Adrenal gland (tissue), 5 donors: ENCODE measurements at regions not wholly inside any gene's neighbourhood (a gene's known extent, or its start where the extent isn't known, plus 50 kb on each side); places are given as distances from the start of the nearest gene placed in this dataset.

Source experiments
- CTCF ChIP-seq, 6 experiments: fragments of 450-650 bp in 4 of 6; fragments of 200-600 bp in 2 of 6; sonication (generic) in 1 of 6; IDR thresholded peaks; 1 replicate in 5 of 6; 2 replicates in 1 of 6; pipeline versions ENCODE4 v1.5.1 to v1.8.0; 2016 to 2021; ENCODE audit warnings: antibody characterized with exemption in 6 of 6, mild to moderate bottlenecking in 2 of 6, moderate library complexity in 1 of 6
- POLR2A ChIP-seq, 2 donors: fragments of 450-650 bp; IDR thresholded peaks; one replicate each; pipeline ENCODE4 v1.6.1; 2017; ENCODE audit warnings: antibody characterized with exemption in 2 of 2, mild to moderate bottlenecking in 2 of 2, moderate library complexity in 1 of 2
- donor health status: DM: no; HTN: no; CAD: no.

DNA sequence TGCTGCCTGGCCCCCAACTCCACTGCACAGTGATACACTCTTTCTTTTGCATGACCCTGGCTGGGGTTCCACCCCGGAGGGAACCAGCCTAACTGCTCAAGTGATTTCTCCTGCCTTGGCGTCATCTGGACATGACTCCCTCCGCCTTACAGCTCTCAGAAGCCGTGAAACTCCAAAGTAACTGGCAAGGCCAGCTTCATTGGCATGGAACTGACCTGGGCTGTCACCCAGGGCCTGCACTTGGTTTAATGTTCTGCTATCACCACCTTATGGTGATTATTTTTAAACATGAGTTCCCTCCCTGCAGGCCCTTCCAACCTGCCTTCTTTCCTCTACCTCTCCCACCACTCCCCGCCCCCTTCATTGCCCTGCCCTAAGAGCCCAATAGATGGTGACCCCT, 139.7 kb upstream of the CDH5 start:
- no peak for TF ChIP-seq CTCF (IDR thresholded peaks at IDR 0.05)
- no peak for TF ChIP-seq POLR2A (IDR thresholded peaks at IDR 0.05)
